Liver (tissue), 3 donors: ENCODE measurements at regions not wholly inside any gene's neighbourhood (a gene's known extent, or its start where the extent isn't known, plus 50 kb on each side); places are given as distances from the start of the nearest gene placed in this dataset.

Source experiments
- ATF3 ChIP-seq: IDR thresholded peaks from 2 replicates; pipeline ENCODE4 v1.6.1; 2016; ENCODE audit warnings: antibody characterized with exemption
- EGR1 ChIP-seq, 2 donors: IDR thresholded peaks; 2 replicates each; pipeline ENCODE4 v1.6.1; 2016 to 2018; ENCODE audit warnings: antibody characterized with exemption in 2 of 2, low read depth in 2 of 2
- ZBTB33 ChIP-seq: IDR thresholded peaks from 2 replicates; pipeline ENCODE4 v1.6.1; 2016; ENCODE audit warnings: antibody characterized with exemption
- TF ChIP-seq, protein P1 (sequence below): IDR thresholded peaks from 2 replicates; pipeline ENCODE4 v1.6.1; 2016; ENCODE audit warnings: antibody characterized with exemption, mild to moderate bottlenecking
- TF ChIP-seq, protein P2 (sequence below): fragments of 150-350 bp; IDR thresholded peaks from 2 replicates; pipeline ENCODE4 v1.5.1; 2017; ENCODE audit warnings: improper control_type of control experiment, low read depth, low read length; ENCODE audit not compliant: missing input control
- donor health status: healthy.
- donor health status: healthy.

DNA sequence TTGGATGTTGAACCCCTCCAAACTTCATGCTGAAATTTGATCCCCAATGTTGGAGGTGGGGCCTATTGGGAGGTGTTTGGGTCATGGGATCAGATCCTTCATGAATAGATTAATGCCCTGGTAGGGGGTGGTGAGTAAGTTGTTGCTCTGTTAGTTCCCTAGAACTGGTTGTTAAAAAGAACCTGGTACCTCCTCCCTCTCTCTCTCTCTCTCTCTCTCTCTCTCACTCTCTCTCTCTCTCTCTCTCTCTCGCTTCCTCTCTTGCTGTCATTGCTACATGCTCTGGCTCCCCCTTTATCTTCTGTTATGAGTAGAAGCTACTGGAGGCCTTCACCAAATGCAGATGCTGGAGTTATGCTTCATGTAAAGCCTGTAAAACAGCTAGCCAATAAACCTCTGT is 498.2 kb upstream of the NR5A2 start:
- TF ChIP-seq, protein P1, sequence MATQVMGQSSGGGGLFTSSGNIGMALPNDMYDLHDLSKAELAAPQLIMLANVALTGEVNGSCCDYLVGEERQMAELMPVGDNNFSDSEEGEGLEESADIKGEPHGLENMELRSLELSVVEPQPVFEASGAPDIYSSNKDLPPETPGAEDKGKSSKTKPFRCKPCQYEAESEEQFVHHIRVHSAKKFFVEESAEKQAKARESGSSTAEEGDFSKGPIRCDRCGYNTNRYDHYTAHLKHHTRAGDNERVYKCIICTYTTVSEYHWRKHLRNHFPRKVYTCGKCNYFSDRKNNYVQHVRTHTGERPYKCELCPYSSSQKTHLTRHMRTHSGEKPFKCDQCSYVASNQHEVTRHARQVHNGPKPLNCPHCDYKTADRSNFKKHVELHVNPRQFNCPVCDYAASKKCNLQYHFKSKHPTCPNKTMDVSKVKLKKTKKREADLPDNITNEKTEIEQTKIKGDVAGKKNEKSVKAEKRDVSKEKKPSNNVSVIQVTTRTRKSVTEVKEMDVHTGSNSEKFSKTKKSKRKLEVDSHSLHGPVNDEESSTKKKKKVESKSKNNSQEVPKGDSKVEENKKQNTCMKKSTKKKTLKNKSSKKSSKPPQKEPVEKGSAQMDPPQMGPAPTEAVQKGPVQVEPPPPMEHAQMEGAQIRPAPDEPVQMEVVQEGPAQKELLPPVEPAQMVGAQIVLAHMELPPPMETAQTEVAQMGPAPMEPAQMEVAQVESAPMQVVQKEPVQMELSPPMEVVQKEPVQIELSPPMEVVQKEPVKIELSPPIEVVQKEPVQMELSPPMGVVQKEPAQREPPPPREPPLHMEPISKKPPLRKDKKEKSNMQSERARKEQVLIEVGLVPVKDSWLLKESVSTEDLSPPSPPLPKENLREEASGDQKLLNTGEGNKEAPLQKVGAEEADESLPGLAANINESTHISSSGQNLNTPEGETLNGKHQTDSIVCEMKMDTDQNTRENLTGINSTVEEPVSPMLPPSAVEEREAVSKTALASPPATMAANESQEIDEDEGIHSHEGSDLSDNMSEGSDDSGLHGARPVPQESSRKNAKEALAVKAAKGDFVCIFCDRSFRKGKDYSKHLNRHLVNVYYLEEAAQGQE: no peak
- TF ChIP-seq, protein P2, sequence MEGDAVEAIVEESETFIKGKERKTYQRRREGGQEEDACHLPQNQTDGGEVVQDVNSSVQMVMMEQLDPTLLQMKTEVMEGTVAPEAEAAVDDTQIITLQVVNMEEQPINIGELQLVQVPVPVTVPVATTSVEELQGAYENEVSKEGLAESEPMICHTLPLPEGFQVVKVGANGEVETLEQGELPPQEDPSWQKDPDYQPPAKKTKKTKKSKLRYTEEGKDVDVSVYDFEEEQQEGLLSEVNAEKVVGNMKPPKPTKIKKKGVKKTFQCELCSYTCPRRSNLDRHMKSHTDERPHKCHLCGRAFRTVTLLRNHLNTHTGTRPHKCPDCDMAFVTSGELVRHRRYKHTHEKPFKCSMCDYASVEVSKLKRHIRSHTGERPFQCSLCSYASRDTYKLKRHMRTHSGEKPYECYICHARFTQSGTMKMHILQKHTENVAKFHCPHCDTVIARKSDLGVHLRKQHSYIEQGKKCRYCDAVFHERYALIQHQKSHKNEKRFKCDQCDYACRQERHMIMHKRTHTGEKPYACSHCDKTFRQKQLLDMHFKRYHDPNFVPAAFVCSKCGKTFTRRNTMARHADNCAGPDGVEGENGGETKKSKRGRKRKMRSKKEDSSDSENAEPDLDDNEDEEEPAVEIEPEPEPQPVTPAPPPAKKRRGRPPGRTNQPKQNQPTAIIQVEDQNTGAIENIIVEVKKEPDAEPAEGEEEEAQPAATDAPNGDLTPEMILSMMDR: no peak
- TF ChIP-seq ATF3 (no peak), ZBTB33 (no peak), EGR1 (IDR thresholded peaks at IDR 0.05; ENCODE audit: low read depth in 2 of 2) (no peak)
